Left hindlimb (tissue), 1 donor: ENCODE measurements at regions not wholly inside any gene's neighbourhood (a gene's known extent, or its start where the extent isn't known, plus 50 kb on each side); places are given as distances from the start of the nearest gene placed in this dataset.
"Not testable (repeated sequence)": the region's sequence is repeated elsewhere in the genome, so short reads cannot be mapped to it uniquely, and the experiment has no call there.

Experiments
- DNase-seq: peaks from one replicate; pipeline ENCODE4 v3.0.0-alpha.2; 2018

DNA sequence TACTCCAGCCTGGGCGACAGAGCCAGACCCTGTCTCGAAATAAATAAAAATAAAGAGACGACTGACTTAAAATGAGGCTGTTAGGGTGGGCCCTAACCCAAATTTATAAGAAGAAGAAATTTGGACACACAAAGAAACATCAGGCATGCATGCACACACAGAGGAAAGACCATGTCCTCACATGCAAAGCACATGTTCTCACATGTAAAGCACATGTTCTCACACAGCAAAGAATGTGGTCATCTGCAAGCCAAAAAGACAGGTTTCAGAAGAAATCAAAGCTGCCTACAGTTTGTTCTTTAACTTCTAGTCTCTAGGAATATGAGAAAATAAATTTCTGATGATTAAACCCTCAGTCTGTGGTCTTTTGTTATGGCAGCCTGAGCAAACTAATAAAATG is 132.3 kb upstream of the CRIM1 start:
- no peak for DNase-seq

DNA sequence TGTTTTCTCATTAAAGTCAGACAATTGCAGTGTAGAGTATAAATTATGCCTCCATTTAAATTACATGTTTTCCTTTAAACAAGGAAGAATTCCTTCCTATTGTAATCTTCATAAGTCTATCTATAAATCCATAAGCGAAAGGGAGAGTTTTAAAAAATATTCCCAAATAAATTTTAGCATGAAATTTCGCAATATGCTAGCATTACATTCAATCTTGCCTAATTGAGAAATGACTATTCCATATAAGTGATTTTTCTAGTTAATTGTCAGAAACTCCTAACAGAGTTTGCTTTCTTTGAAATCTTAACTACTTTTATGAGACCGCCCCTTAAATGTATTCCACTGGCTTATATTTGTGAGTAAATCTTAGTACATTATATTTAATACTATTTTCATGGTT is 133.1 kb upstream of the CRIM1 start:
- DNase-seq: no peak

DNA sequence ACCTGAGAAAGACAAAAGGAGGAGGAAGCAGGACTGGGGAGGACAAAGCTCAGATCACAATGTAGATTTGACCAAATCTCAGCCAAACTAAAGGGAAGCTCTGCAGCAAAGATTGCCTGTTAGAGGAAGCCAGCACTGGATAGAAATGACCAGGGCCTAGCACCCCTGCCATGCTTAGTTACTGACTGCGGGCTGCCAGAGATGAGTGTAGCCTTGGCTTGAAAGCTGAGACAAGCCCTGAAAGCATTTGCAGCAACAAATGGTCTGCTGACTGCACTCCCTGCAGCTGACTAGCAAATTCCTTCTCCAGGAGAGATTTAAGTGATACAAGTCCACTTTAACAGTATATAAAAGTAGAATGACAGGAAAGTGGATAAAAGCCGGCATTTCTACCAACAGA is 140.9 kb upstream of the CRIM1 start:
- DNase-seq: no peak

DNA sequence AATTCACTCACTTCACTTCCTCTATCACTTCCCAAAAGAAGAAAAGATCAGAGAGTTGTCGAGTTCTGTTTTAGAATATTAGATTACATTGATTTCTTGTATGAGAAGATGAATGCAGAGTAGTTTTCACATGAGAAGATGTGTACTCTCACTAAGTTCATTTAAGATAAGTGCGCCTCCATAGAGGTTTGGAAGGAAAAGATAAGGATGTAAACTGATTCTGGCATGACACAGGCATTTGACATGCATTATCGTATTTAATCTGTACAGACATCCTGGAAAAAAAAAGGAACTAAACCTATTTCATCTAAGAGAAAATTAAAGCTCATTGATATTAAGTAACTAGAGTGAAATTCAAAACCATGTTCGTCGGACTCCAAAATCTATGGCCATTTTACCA is 152.2 kb upstream of the CRIM1 start:
- DNase-seq: no peak

DNA sequence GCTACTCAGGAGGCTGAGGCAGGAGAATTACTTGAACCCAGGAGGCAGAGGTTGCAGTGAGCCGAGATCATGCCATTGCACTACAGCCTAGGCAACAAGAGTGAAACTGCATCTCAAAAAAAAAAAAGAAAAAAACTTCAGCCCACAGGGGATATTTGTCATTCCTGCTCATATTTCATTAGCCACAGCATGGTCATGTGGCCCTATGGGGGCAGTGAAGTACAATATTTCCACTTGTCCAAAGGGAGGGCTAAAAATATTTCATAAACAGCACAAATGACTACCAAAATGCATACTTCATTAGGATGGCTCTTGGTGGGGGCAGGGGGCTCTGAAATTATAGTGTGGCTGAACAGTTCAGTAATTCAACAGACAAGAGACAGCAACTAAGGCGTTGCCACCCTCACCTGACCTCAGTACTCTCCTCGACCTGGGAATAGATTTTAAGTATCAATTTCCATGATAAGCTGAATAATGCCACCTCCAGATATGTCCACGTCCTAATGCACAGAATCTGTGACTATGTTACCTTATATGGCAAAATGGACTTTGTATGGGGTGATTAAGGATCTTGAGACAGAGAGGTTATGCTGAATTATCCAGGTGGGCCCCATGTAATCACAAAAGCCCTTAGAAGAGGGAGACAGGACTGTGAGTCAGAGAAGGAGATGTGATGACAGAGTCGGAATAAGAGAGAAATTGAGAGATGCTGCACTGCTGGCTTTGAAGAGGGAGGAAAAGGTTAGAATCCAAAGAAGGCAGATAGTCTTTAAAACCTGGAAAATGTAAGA is 158.2 kb upstream of the CRIM1 start:
- DNase-seq: no peak

DNA sequence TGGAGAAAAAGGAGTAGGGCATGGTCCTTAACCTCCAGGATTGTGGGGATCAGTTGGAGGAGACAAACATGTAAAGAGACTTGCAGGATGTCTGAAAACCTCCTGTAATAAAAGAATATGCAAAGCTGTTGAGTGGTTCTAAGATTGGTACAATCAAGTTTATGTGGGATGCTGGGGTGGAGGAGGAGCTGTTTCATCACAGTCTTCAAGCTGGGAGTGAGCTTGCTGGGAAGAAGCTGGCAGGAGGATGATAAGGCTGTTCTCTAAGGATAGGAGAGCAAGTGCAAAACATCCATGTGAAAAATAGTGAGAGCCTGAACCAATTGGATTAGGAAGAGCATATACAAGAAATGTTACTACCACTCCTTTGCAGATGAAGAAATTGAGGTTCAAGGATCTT is 161.9 kb upstream of the CRIM1 start:
- no peak for DNase-seq

DNA sequence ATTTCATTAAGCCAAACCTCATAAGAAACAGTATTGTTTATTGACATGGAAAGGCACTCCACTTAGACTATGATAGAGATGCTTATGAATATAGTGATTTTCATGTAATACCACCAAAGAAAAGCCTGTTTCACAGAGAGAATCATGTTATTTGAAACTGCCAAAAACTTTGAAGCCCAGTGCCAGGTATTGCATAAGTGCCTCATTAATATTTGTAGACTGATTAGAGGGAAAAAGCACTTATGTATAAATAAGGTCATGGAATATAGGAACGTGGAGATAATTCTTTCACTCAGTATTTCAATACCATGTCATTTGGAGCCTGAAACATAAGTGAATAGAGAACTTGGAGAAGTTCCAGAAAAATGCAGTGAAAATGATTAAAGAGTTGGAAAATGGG is 162.6 kb upstream of the CRIM1 start:
- no peak for DNase-seq

DNA sequence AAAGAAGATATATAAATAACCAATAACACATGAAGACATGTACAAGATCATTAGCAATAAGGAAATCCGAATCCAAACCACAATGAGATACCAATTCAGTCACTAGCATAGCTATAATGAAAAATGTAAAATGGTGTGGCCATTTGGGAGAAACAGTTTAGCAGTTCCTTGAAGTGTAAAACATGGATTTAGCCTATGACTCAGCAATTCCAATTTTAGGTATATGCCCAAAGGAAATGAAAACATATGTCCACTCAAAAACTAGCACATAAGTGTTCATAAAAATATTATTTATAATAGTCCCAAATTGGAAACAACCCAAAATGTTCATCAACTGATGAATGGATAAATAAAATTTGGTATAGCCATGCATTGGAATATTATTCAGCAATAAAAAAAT is 165.5 kb upstream of the CRIM1 start:
- DNase-seq: no peak

DNA sequence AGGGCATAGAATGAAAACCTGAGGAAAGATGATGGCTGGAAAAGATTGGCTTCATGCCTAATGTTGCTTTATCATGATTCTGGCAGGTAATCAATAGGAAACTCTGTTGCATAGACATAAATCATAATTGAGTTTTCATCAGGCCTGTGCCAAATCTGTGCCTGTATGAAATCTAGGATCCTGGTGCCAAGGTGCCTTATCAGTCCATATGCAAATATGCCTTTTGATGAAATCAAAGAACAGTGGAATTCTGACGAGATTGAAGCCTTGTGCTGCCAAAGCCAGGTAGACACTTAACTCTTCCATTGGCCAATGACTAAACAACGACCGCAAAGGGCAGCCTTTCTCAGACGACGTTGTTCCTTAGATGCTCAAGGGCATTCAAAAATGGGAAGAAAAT is 170.0 kb upstream of the CRIM1 start:
- no peak for DNase-seq

DNA sequence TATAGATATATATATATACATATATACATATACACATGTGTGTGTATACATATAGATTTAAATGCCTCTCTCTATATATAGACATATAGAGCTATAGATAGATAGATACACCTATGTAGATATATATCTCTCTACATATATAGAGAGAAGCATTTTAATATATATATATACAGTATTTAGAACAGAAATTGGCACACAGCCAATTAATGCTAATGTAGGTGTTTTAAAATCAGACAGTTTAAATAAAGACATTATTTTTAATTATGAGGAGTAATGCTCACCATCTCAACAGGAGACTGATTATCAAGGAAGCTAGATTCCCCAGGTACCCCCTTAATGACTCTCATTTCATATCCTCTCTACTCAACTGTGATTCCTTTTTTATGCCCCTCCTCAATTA is 170.7 kb upstream of the CRIM1 start:
- DNase-seq: no peak

DNA sequence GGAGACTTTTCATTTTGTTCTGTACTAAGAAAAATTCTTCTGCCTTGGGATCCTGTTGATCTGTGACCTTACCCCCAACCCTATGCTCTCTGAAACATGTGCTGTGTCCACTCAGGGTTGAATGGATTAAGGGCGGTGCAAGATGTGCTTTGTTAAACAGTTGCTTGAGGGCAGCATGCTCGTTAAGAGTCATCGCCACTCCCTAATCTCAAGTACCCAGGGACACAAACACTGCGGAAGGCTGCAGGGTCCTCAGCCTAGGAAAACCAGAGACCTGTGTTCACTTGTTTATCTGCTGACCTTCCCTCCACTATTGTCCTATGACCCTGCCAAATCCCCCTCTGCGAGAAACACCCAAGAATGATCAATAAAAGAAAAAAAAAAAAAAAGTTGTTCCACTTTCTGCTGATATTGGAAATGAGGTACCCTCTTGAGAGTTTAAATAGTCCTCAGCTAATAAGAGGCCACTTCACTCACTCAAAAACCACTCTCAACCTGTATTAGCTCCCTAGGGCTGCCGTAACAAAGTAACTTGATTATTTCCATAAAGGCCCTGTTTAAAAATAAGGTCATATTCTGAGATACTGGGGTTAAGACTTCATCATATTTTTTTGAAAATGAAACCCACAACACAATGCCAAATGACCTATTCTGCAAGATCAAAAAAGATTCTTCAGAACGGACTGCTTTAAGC is 174.6 kb upstream of the CRIM1 start:
- not testable (repeated sequence) for DNase-seq

DNA sequence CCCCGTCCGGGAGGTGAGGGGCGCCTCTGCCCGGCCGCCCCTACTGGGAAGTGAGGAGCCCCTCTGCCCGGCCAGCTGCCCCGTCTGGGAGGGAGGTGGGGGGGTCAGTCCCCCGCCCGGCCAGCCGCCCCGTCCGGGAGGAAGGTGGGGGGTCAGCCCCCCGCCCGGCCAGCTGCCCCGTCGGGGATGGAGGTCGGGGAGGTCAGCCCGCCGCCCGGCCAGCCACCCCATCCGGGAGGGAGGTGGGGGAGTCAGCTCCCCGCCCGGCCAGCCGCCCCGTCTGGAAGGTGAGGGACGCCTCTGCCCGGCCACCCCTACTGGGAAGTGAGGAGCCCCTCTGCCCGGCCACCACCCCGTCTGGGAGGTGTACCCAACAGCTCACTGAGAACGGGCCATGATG is 175.3 kb upstream of the CRIM1 start:
- not testable (repeated sequence) for DNase-seq

DNA sequence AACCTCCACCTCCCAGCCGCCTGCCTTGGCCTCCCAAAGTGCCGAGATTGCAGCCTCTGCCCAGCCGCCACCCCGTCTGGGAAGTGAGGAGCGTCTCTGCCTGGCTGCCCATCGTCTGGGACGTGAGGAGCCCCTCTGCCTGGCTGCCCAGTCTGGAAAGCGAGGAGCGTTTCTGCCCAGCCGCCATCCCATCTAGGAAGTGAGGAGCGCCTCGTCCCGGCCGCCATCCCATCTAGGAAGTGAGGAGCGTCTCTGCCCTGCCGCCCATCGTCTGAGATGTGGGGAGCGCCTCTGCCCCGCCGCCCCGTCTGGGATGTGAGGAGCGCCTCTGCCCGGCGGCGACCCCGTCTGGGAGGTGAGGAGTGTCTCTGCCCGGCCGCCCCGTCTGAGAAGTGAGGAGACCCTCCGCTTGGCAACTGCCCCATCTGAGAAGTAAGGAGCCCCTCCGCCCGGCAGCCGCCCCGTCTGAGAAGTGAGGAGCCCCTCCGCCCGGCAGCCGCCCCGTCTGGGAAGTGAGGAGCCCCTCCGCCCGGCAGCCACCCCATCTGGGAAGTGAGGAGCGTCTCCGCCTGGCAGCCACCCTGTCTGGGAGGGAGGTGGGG is 175.8 kb upstream of the CRIM1 start:
- DNase-seq: not testable (repeated sequence)

DNA sequence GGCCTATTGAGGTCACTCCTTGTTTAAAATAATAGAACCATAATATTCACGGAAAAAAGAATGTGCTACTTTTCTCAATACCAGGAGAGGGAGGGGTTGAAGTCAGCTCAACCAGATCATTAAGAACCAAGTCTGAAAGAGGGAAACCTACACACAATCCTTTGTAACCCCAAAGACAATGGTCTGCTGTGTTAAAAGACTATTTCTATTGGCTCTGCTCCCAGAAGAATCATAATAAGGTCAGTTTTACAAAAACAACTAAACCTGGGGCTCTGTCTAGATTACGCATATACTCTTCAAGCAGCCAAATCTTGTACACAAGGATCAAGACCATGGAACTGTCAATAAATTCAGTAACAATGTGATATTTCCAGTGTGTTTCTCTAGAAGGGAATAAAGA is 177.2 kb upstream of the CRIM1 start:
- no peak for DNase-seq

DNA sequence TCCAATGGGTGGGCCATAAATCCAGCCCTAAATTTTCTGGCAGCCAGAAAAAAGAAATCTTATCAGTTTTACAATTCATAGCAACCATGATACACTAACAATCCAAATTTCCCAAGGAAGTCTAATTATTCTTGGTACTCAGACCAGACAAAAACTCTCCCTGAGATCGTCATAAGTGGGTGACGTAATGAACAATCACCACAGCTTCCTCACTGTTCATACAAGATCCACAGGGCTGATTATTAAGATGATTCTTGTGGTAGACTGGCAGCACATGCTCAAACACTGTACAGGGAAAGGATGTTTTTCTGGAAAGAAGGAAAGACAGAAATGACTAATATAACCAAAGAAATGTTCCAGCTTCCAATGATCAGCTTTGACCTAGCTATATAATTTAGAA is 178.3 kb upstream of the CRIM1 start:
- DNase-seq: no peak

DNA sequence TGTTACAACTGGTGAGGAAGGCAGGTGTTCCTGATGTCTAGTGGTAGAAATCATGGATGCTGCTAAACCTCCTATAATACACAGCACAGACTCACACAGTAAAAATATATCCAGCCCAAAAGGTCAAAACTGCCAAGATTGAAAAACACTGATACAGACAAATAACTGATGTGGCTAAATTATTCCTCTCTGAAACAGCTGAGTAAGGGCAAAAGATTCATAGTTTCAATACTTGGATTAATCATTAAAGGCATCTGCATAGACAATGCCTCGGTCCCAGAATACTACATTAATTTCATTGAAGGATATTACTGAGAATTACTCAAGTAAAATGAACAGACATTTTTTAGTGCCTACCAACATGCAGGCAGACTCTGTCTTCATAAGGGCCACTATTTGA is 180.7 kb upstream of the CRIM1 start:
- no peak for DNase-seq

DNA sequence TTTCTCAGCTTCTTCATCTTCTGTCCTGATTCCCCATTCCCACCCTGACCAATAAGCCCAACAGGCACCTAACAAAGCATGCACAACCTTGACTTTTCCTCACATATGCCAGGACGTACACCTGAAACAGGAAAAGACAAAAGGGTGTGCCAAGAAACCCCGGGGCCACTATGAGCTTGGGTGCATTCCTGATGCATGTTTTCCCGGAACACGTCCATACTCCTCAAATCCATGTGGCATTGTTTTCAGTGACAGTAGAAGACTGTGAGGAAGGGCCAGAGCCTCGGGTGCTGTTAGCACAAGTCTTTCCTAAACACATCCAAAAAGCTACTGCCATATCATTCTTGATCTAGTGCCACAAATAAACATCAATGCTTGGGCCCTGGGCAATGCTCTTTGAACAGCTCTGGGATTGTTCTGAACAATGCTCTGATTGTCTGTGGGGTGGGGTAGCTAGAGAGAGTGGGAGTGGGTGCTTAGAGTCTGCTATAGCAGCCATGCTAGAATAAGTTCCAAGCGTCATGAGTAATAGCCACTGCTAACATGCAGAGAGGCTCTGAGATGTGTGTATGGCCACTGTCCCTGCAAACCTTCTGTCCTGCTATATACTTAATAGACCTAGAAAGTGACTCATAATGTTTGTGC is 181.7 kb upstream of the CRIM1 start:
- DNase-seq: no peak

DNA sequence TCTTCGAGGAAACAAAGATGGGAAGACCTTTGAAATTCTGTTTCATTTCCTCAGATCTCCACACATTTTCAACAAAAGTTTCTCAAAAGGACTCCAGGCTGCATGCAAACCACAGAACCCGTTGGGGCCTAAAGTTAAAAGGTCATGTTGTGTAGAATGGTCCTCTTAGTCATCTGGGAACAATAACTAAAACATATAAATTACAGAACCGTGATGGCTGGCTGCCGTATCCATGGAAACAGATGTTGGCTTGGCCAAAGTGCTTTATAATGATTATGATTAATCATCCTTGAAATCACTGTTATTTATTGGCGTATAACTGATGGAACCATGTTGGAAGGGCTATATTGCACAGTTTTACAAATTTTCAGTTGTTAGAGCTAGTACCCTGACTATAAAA is 182.8 kb upstream of the CRIM1 start:
- no peak for DNase-seq

DNA sequence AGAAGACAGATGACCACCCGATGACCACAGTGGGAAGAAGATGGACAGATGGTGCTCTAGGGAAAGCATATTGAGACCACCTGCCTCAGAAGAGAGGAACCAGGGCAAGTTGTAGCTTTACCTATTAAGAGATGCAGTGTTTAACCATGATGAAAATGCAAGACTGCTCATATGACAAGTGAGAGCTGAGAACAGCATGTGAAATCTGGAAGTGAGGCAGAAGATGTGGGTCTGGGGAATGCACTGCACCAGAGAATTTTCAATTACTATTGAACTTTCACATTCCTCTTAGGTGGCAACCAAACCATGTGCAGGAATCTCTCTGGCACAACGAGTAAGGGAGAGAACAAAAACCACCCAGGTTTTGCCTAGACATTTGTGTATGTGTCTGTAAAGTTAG is 184.8 kb upstream of the CRIM1 start:
- DNase-seq: no peak

DNA sequence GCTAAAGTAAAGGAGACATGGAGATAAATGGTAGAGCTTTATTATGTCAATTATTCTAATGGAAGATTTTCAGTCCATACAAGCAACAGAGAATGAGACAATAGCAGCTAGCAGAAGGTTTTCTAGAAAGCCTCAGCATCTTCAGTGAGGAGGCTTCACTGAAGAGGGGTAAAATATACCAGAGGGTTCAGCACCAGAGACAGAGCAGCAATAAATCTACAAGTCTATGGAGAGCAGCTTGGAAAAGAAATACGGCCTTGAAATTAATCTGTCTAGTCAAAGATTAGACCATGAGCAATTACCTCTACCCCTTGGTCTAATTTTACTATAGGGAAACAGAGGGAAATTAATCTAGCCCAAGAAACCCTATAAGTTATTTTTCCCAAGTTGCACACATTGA is 185.7 kb upstream of the CRIM1 start:
- no peak for DNase-seq

DNA sequence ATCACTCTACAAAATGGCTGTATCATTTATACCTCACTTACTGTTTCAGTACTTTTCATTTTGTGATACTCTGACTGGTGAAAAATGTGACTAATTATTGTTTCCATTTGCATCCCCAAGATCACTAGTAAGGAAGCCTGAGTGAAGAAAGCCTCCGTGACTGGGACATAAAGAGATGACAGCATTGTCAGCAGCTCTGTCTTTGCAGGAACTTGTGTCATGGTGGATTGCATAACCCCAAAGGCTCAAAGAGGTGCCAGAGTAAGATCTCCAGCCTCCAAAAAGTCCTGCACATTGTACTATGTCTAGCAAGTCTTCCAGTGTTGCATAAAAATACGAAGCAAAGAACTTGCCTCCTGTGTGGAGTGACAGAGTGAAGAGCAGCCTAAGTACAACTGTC is 187.5 kb upstream of the CRIM1 start:
- DNase-seq: no peak

DNA sequence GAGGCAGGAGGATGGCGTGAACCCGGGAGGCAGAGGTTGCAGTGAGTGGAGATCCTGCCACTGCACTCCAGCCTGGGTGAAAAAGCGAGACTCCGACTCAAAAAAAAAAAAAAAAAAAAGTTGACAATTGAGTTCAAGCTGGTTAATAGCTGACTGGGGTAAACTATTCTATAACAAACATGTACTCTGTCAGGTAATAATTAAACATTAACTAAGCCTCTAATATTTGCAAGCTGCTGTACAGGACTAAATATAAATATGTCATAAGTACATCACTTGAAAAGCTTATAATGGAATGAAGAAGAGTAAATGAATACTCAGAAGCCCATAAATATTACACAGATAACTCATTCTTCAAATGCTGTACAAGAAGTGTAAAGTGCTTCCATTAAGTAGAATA is 190.4 kb upstream of the CRIM1 start:
- no peak for DNase-seq

DNA sequence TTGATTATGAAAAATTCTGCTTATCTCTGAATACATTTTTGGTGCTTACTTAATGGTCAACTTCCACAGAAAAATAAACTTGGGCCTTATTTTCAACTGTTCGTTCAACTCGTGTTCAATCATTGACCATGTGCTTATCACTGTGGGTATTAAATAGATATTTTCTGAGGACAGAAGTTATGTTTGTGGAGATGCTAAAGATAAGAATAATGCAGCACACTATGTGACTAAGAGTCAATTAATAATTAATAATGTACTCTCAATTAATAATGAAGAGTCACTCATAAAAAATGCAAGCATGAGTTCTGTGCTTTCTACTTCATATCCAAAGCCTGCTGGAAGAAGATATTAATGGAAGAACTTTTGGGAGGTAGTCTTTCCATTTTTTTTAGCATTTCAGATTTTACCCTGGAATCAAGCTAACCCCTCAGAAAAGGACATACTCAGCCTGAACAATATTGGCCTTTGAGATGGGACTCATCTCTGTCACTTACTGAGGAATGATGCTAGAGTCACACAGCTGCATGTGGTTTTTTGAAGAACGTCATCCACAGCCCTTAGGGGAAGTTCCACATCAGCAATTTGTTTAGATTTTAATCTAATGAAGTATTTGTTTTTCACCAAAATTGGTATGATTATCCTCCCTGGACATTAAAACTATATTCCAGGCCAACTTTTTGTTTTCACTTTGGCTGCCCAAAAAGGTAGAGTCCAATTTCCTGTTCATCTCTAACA is 191.9 kb upstream of the CRIM1 start:
- DNase-seq: no peak
